ENCODE measurements at regions not wholly inside any gene's neighbourhood (a gene's known extent, or its start where the extent isn't known, plus 50 kb on each side); places are given as distances from the start of the nearest gene placed in this dataset.

- Histone ChIP-seq H3K36me3 (ENCODE audit: control insufficient read depth in 2 of 2, extremely low read depth in 1 of 2, insufficient read depth in 2 of 2, low read length in 2 of 2) (no peaks in the 10 kb centered on the region), H3K27ac (ENCODE audit: insufficient read depth, low read depth, low read length) (no peak overlapping the region), H3K27me3 (ENCODE audit: control insufficient read depth in 2 of 2, insufficient read depth in 2 of 2, low read length in 2 of 2) (no peaks in the 10 kb centered on the region), H3K4me1 (ENCODE audit: control insufficient read depth, extremely low read depth, insufficient read depth, low read length) (no peaks in the 10 kb centered on the region), H4K20me1 (replicated peaks; ENCODE audit: control insufficient read depth, extremely low read depth, insufficient read depth, low read length) (no peaks in the 10 kb centered on the region), H3K4me3 (replicated peaks in 1 of 3; ENCODE audit: insufficient read depth in 1 of 3, low read depth in 1 of 3, low read length in 3 of 3) (no peak overlapping the region), H3K9ac (replicated peaks; ENCODE audit: extremely low read depth, insufficient read depth, low read length) (no peak overlapping the region), H3K9me1 (replicated peaks; ENCODE audit: control insufficient read depth, extremely low read depth, insufficient read depth, low read length) (no peaks in the 10 kb centered on the region), H3K9me3 (replicated peaks; ENCODE audit: control insufficient read depth, insufficient read depth, low read length) (no peaks in the 10 kb centered on the region), H2AFZ (ENCODE audit: low read depth, low read length) (no peak overlapping the region), H3K79me2 (ENCODE audit: control insufficient read depth, insufficient read depth, low read length) (no peaks in the 10 kb centered on the region), H3K4me2 (ENCODE audit: insufficient read depth, low read length) (no peak overlapping the region)
- intact Hi-C loops (cut with micrococcal nuclease): loop anchor here (1.0 kb wide), 1 partner anchor 441 kb away; no protein-coding TSS in a partner anchor
- ChIA-PET POLR2A (interaction anchor here (0.6 kb wide), 1 partner anchor 211 kb away, joined by 4 read pairs; no protein-coding TSS in a partner anchor), CTCF (interaction anchor here (0.7 to 7.6 kb wide), 15 partner anchors 10 to 663 kb away, joined by 3 to 108 read pairs (median 4); partner anchors contain the start of gene SOCS1)
- TF ChIP-seq CTCF (IDR thresholded peaks at IDR 0.05; ENCODE audit: extremely low read depth in 1 of 2, insufficient read depth in 1 of 2, low read depth in 1 of 2, low read length in 2 of 2) (peak; percentile 57 to 65), JUN (IDR thresholded peaks at IDR 0.05; ENCODE audit: borderline replicate concordance, insufficient read depth, insufficient read length, low read depth) (no peak)
- no TSS peak for BruUV-seq (replicated peaks)
- dilution Hi-C loops (cut with MboI; ENCODE audit: extremely low pct_ligation_motif_present, low sequenced_read_pairs): no loop called here
- DNase-seq (ENCODE audit: low read depth, low spot score) (peak; percentile 29), FAIRE-seq (no peak)
Observed at GRCh38 chr16:11405331-11406176, 60.3 kb downstream of the RMI2 start.

GRCh38 chr16:11406177-11406560 is 60.9 kb downstream of the RMI2 start:
- ChIA-PET CTCF (interaction anchor here (0.9 to 7.6 kb wide), 24 partner anchors 9 to 661 kb away, joined by 3 to 108 read pairs (median 6); partner anchors contain the start of gene SNN), POLR2A (interaction anchor here (0.6 kb wide), 1 partner anchor 211 kb away, joined by 4 read pairs; no protein-coding TSS in a partner anchor)
- H3K79me2 ChIP-seq (ENCODE audit: control insufficient read depth, insufficient read depth, low read length): no peaks in the 10 kb centered on the region
- H3K4me2 ChIP-seq (ENCODE audit: insufficient read depth, low read length): no peak overlapping the region
- H3K4me1 ChIP-seq (ENCODE audit: control insufficient read depth, extremely low read depth, insufficient read depth, low read length): no peaks in the 10 kb centered on the region
- no peak overlapping the region for H2AFZ ChIP-seq (ENCODE audit: low read depth, low read length)
- dilution Hi-C loops (cut with MboI; ENCODE audit: extremely low pct_ligation_motif_present, low sequenced_read_pairs): no loop called here
- no TSS peak for BruUV-seq (replicated peaks)
- no peaks in the 10 kb centered on the region for H3K27me3 ChIP-seq (ENCODE audit: control insufficient read depth in 2 of 2, insufficient read depth in 2 of 2, low read length in 2 of 2)
- H3K36me3 ChIP-seq (ENCODE audit: control insufficient read depth in 2 of 2, extremely low read depth in 1 of 2, insufficient read depth in 2 of 2, low read length in 2 of 2): no peaks in the 10 kb centered on the region
- H3K9me1 ChIP-seq (replicated peaks; ENCODE audit: control insufficient read depth, extremely low read depth, insufficient read depth, low read length): no peaks in the 10 kb centered on the region
- no peak for FAIRE-seq
- H3K4me3 ChIP-seq (replicated peaks in 1 of 3; ENCODE audit: insufficient read depth in 1 of 3, low read depth in 1 of 3, low read length in 3 of 3): no peak overlapping the region
- TF ChIP-seq MAX (IDR thresholded peaks at IDR 0.05; ENCODE audit: insufficient read depth, insufficient read length) (no peak), POLR2AphosphoS5 (IDR thresholded peaks at IDR 0.05; ENCODE audit: insufficient read depth, low read depth, low read length) (no peak), JUN (IDR thresholded peaks at IDR 0.05; ENCODE audit: borderline replicate concordance, insufficient read depth, insufficient read length, low read depth) (no peak)
- no peaks in the 10 kb centered on the region for H4K20me1 ChIP-seq (replicated peaks; ENCODE audit: control insufficient read depth, extremely low read depth, insufficient read depth, low read length)
- no peaks in the 10 kb centered on the region for H3K9me3 ChIP-seq (replicated peaks; ENCODE audit: control insufficient read depth, insufficient read depth, low read length)
- intact Hi-C loops (cut with micrococcal nuclease): no loop called here
- no peak overlapping the region for H3K27ac ChIP-seq (ENCODE audit: insufficient read depth, low read depth, low read length)
- no peak overlapping the region for H3K9ac ChIP-seq (replicated peaks; ENCODE audit: extremely low read depth, insufficient read depth, low read length)
- DNase-seq (ENCODE audit: low read depth, low spot score): no peak
